Epidermal melanocyte (primary cell): ENCODE measurements at regions not wholly inside any gene's neighbourhood (a gene's known extent, or its start where the extent isn't known, plus 50 kb on each side); places are given as distances from the start of the nearest gene placed in this dataset.

Experiments
- DNase-seq: peaks from one replicate; pipeline ENCODE4 v3.0.0; 2011; ENCODE audit warnings: low spot score; ENCODE audit not compliant: insufficient read length

DNA sequence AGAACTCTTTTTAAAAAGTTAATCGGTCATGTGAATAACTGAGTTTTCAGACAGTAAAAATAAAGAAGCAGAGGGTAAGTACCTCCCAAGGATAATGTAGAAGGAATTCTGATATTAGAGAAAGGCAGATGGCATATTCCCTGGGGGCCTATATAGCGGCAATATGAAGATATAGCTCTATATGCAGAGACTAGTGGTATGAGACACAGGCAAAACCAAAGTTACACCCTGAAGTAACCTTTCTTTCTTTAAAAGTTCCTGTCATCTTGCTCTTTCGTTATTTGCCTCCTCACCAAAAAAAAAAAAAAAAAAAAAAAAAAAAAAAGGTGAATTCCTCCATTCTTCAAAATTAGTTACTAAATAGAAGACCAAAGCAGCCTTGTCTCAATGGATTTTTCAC, 76.2 kb upstream of the ARHGAP32 start:
- no peak for DNase-seq

DNA sequence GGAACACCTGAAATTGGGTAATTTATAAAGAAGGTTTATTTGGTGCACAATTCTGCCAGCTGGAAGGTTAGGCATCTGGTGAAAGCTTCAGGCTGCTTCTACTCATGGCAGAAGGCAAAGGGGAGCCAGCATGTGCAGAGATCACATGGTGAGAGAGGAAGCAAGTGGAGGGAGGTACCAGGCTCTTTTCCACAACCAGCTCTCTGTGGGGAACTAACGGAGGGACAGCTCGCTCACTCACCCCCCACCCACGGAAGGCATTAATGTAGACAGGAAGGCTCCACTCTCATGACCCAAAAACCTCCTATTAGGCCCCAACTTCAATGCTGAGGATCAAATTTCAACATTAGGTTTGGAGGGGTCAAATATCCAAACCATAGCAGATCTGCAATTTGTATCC, 75.6 kb upstream of the ARHGAP32 start:
- no peak for DNase-seq

DNA sequence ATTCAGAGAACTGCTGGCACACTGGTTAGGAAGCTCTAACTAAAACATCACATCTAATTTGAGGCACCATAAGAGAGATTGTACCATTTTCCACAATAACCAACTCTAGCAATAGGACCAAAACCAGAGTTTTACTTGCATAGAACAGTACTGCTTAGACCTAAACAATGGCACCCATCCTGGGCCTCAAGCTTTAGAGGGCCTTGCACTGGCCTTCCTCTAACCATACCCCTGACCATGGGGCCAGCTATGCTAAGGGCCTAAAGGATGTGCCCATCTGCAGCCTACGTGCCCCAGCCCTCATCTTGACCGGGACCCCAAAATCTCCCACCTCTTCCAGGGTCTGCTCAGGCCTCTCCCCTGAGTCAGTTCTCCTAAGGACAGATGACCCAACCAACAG, 74.4 kb upstream of the ARHGAP32 start:
- DNase-seq = no peak

DNA sequence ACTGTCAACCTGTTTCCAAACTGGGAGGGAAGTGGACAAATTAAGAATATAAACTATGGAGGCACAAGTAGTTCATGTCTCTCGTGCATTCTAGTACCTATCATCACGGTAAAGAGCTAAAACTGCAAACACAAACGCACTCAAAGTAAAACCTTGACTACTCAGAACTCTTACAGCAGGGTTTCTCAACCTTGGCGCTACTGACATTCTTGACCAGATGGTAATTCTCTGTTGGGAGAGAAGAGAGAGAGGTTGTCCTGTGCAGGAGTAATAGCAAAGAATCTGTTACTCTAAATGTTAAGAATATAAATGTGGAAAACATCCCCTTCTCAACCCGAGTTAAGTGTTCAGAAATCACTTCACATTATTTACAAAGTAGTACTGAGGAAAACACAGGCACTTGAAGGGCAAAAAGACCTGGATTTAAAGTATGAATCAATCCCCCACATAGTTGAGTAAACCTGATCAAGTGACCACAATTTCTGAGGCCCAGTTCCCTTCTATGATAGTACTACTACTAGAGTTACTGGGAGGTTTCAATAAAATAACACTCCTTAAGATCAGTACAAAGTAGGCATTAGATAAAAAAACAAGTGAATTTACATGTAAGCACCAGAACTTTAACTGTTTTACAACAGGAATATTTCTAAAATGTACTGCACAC, 73.1 kb upstream of the ARHGAP32 start:
- no peak for DNase-seq

DNA sequence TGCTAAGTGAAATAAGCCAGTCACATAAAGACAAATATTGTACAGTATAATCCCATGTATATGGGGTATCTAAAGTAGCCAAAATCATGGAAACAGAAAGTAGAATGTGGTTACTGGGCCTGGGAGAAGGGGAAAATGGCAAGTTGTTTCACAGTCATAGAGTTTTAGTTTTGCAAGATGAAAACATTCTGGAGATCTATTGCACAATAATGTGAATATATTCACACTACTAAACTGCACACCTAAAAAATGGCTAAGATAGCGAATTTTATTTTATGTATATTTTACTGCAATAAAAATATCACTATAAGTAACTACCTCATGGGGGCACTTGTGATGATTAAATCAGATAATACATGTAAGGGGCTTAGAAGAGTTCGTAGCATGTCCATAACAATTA, 72.0 kb upstream of the ARHGAP32 start:
- no peak for DNase-seq

DNA sequence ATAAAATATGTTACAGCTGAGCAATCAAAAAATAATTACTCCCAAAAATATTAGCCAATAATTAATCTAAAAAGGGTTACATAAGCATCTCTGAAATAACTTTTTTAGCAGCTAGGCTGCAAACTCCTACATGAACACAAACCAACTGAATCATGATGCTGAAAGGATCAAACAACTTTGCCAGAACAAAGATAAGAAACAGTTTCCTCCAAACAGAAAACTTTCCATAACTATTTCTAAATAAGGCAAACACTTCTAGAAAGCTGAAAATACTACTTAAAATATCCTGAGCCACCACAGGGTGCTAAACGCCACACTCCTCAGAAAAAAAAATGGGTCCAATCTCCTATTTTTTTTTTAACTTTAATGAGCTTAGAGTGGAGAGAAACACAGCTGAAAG, 68.6 kb upstream of the ARHGAP32 start:
- DNase-seq = no peak

DNA sequence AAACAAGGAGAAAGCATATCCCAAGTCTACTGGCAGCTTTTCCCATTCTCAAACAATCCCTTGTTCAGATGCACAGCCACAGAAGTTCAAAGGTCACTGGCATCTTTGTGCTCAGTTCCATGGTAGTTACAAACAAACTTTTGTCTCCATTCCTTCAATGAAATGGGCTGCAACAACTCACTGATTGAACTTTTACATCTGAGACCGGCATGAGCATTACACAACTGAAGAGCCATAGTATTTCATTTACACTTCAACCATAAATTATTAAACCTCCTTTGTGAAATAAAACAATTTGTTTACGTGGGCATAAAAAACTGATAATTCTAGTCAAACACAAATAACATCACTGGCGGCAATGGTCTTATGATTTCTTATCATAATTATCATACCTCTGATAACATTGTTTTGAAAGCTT, 67.8 kb upstream of the ARHGAP32 start:
- no peak for DNase-seq

DNA sequence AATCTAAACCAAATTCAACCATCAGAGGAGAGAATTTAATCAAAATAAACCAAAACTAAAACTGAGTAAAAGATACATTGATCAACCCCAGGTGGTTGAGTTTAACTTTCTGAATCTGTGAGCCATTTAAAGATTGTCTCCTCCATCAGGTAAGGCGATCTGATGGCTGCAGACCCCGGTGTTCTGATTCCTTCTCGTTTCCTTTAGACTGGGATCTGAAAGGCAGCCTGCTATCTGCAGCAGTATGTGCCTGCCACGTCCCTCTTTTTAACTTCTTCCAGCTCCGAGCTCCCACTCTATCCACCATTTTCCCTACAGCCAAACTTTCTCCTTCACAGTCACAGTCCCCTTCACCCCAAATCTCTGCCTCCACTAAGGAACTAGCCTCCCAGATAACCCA, 66.1 kb upstream of the ARHGAP32 start:
- no peak for DNase-seq

DNA sequence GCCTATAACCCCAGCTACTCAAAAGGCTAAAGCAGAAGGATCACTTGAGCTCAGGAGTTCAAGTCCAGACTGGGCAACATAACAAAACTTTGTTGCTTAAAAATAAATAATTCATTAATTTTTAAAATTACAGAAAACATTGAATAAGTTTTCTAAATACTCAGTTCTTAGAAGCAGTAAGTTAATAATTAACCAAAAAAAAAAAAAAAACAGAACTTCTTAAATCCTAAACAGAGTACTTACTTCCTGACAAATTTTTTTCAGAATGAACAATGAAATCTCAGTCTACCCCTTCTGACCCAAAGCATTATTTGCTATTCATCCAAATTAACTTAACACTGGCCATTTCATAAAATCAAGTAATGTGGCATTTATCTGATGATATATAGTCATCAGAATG, 65.4 kb upstream of the ARHGAP32 start:
- DNase-seq = no peak

DNA sequence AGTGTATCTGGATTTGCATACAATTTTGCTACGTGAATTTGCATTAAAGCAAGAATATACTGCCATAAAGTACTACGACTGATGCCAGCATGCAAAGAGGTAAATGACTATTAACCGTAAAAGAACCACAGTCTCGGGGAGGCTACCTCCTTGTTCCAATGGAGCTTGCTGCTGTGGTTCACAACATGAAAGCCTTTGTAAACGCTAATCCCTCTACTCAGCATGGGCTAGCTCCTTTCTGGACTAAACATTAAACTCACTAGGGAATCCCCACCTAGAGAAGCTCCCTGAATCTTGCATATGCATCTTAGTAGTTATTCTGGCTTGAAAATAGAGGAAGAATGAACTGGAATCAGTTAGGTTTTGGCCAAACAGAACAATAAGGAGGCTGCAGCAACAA, 60.5 kb upstream of the ARHGAP32 start:
- DNase-seq = no peak

DNA sequence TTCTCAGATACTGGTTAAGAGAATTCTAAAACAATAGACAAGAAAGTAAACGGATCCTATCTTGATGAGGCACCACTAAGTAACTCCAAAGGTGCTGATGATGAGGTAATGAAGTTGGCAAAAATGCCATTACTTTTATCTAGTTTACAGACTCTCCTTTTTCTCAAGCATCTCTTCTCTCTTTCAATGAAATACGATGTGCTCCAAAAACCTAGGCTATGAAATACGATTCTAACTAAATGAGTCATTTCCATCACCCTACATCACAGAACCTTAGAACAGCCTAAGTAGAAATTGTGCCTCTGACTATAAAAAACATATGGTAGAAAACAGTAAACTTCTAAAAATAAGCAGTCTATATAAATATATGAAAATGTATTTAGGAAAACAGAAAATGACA, 58.9 kb upstream of the ARHGAP32 start:
- DNase-seq = no peak

DNA sequence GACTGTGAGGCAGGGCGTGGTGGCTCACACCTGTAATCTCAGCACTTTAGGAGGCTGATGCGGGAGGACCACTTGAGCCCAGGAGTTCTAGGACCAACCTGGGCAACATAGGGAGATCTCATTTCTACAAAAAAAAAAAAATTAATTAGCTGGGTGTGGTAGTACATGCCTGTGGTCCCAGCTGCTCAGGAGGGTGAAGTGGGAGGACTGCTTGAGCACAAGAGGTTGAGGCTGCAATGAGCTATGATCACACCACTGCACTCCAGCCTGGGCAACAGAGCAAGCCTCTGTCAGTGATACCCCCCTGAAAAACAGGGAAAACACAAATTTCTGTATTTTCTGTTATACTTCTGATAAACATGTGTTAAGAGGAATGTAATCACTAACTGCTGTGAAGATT, 57.8 kb upstream of the ARHGAP32 start:
- no peak for DNase-seq

DNA sequence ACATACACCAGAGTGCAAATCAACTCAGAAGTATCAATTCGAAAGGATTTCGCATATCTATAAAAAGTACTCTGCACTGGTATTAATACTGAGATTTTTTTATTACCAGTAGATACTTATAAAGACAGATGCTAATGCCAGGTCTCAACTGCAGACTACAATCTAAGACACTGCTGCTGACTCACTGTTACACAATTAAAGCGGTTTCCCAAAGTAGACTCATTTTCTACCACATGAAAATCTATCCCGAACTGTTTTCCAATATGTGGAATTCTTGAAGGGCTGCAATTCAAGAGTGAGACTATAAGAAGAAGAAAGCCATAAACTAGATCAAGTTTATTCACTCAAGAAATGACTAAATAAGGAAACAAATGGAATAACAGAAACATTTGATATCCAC, 57.2 kb upstream of the ARHGAP32 start:
- DNase-seq = peak; percentile 27

DNA sequence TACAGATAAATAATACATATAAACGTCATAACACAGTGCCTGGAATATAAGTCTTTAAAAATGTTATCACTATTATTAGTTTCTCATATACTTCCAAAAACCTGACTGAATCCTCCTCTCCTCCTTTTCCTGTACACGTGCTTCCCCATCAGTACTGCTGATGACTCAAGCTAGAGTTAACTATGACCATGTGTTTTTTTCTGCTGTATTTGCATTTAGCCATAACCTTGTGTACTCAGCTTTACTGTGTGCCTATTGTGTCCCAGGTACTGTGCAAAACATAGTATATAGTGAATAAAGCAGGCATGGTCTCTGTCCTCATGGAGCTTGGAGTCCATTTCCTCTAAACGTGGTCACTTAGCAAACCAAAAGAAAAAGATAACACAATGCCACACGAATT, 56.5 kb upstream of the ARHGAP32 start:
- no peak for DNase-seq

DNA sequence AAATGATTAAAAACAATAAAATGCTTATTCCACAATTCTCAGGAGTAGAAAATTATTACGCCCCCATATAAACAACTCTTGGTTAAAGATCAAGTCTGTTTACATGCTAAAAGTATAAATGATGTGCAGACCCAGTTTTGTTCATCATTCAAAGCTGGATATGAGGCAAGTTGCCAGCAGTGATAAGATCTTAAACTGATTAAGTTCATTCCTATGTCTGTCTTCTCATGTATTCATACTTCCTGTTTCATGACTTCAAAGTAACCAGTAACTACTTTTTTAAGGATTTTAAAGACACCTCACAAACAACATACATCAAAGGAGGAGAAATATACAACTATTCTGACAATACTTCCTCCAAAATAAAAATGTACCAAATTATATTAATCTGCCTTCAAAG, 55.0 kb upstream of the ARHGAP32 start:
- no peak for DNase-seq

DNA sequence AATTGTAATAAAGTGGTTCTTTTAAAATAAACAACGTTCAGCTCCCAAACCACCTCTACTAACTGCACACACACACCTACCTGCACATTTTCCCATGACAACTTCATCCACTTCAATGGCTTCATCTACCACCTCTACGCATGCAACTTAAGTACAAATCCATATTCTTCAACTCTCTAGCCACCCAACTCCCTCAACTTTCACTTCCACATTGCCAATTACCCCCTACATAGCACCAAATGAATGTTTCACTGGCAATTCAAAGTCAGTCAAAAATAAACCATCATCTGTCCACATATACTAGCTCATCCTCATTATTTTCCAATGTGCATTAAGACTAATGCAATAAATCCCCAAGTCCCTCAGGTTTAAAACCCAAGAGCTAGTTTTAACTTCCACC, 50.7 kb upstream of the ARHGAP32 start:
- DNase-seq = no peak
